CD4-positive, alpha-beta T cell treated with Interleukin-15 for 4 hours (primary cell): ENCODE measurements at regions not wholly inside any gene's neighbourhood (a gene's known extent, or its start where the extent isn't known, plus 50 kb on each side); places are given as distances from the start of the nearest gene placed in this dataset.
"Not testable (repeated sequence)": the region's sequence is repeated elsewhere in the genome, so short reads cannot be mapped to it uniquely, and the experiment has no call there.

Experiments used
- DNase-seq: peaks from one replicate; pipeline ENCODE4 v3.0.0-alpha.2; 2020; ENCODE audit warnings: low spot score

DNA sequence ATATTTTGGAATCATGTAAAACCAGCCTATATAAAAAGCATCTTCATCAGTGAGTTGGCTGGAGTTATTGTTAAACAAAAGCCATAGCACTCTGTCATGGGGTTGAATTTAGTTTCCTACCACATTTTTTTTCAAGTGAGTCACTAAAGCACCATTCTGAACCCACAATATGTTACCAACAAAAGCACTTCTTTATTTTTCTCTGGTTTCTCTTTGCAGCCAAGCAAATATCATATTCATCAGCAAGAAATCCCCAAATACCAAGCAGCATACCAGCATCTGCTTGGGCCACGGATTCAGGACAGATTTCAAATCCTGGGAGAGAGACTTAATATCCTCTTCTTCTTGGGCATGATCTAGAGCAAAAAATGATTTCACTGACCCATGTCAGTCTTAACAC is 441.4 kb downstream of the BCKDHB start:
- no peak for DNase-seq

DNA sequence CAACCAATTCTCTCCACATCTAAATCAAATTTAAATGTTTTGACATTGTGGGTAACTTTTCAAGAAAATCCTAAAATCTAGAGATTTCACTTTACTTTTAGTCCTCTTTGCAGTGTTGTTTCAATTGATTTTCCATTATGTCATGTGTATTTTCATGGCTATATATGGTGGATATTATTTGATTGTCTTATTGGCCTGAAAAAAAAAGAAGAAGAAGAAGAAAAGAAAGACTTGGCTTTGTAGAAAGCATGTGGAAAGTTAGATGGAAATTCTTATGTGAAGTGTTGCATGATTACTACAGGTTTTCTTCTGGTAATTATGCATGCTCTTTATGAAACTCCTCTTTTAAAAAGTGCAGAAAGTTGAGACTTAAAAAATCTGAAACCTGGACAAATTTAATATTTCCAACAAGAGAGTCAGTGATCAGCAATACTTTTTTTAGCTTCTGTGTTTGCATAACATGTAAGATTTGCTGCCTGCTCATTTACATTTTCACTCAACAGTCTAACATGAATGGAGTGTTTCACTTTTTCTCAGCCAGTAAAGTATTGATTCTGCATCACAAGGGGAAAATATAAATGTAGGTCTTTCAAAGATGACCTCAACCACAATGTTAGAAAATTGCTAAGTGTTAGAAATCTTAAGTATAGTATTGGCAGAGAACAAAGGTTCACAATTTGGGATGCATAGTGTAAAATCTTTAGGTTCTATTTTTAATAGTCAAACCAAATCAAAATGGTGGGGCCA is 438.7 kb downstream of the BCKDHB start:
- no peak for DNase-seq

DNA sequence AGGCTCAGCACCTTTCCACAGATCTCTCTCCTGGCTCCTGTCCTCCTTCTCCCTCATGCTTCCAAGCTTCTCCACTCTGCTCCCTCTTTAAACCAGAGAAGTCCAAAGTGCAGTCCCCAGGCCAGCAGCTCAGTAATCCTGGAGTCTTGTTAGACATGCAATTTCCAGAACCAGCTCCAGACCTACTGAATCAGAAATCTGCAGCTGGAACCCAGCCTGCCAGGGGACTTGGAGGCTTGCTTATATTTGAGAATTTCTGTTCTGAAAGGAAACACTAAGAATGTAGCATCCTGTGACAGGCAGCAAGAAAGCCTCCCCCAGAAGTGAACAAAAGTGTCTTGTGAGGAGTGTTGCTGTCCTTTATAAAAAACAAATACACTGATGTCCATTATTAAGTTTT is 438.1 kb downstream of the BCKDHB start:
- DNase-seq, result no peak

DNA sequence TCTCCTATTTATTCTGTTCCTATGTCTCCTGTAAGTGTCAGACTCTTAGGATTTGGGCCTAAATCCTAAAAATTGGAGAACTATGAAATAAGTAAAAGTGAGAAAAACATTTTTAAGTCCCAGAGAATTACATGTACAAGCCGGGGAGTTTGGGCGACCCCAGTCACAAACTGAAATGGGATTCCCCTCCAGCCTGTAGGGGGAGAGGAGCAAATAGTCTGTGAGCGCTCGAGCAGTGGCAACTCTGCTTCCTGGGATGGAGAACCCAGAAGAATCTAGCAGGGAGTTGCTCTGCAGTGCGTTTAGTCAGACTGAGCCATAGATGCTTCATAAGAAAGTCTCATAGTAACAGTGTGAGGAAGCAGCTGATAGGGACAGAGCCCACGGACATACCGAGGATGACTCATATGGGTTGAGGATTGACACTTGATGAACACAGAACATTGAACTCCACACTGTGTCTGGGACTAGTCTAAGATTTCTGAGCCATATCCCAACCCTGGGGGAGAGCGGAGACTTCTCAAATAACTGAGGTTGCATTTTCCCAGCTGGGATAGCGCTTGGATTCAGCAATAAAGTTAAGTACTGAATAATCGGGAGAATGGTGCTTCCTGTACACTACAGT is 437.2 kb downstream of the BCKDHB start:
- DNase-seq, result no peak

DNA sequence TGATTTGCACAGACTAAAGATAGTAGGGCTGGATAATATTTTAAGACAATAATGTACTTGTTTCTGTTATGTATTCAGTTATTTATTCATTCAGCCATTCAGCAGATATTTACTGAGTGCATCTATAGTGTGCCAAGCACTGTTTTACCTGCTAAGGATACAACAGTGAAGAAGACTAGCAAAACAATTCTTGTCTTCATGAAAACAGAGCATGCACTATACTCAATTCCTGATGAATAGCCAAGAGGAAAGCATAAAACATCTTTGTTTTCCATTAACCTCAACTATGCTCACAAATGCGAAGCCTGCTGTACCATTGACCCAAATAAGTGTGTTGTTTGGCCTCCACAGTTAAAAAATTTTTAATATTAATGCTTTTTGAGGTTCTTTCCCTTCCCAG is 436.7 kb downstream of the BCKDHB start:
- no peak for DNase-seq

DNA sequence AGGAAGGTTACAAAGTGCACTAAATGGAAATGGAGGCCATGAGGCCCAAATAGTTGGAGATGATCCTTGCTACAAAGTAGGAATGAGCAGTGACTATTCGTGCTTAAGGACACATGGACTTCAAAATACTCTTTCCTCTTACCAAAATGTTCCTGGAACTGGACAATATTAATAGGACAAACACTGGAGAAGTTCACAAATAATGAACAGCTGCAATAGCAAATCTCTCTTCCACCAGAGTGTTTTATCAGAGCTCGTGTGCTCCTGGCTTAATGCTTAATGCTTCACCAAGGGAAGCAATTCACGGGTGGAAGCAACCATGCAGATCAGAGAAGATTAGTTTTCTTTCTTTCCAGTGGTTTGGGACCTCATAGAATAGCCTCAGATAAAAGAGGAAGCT is 435.4 kb downstream of the BCKDHB start:
- DNase-seq, result no peak

DNA sequence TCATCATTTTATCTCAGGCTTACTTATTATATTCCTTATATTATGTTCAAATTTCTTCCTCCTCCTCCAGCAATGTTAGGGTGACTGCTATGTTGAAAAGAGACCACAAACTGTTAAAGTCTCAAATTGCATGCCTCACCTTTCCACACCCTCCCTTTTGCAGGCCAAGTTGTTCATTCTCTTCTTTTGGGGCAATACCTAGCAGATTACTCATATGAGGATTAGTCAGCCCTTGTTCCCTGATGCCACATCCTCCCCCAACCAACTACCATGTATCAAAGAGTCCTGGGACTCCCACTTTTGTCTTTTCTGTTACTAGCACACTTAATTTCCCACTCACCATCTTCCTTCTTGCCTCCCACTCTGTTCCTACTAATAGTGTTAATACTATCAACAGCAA is 434.7 kb downstream of the BCKDHB start:
- no peak for DNase-seq

DNA sequence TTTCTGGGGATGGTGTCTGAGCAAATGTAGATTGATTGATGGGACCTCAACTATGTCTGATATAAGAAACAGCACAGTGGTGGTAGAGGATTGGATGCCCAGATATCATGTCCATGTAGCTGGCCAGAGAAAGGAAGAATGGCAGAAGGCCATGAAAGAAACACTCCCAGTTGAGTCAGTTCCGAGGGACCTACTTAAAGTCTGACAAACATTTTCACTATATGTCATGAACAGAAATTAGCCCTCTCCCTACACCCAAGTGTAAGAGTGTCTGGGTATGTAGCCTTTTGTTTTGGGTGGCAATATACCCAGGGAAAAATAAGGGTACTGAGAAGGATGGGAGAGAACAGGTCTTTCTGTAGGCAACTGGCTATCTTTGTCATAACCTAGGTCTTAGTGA is 434.2 kb downstream of the BCKDHB start:
- DNase-seq, result no peak

DNA sequence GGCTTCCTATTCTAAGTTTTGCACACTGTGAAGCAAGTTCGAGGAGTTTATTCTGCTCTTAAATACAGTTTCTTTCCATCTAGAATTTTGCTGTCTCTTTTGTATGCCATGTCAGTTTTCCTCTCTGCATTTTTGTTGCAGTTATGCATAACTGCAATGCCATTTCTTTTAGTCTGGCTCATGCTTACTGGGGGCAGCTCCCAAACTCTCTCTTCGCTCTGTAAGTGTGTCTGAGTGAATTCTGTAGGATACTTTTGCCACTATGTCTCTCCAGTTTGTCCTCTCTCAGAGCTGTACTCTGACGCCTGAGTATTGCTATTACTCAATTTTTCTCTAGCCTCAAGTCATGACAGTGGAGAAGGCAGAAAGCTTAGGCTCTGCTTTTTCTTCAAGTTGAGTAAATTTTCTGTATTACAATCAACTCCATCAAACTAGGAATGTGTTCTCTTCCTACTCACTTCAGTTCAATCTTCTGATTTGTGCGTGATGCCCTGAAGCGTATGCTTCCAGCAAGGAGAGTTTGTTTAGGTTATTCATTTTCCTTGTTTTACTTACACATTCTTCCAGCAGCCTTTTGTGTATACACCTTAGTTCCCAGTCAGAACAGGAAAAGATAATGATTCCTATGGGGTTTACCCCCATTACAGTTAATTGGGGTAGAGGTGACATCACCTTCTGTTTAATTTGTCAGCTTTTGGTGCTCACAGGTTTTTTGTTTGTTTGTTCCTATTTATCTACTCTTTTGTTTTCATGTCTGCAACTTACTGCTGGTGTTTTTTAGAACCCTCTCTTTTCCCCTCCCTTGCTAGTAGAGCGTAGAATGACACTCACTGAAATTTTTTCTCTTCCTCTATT is 430.9 kb downstream of the BCKDHB start:
- no peak for DNase-seq

DNA sequence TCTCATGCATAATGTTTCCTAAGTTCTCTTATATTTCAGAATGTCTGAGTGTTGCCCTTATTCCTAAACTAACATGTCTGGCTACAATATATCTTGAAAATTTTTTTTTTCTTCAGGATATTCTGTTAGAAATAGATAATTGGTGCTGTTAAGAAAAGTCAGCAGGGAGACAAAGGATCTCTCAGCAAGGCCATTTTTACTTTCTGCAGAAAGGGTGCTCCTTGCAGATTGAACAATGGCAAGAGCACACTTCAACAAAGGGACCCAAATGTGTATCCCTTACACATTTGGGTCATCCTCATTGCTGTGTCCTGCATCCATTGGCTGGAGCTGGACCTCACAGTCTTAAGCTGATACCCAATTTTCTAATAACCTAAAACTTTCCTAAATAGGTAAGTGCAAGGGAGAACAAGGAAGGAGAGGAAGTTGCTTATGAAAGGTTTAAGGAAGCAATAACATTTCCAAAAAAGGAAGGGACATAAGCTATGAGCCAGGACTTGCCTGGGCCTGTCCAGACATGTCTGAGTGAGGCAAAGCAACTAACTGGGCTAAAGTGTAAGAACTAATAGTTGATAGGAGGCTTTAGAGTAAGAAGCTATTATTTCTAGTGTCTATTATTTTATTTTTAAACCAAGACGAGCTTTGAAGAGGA is 429.6 kb downstream of the BCKDHB start:
- no peak for DNase-seq

DNA sequence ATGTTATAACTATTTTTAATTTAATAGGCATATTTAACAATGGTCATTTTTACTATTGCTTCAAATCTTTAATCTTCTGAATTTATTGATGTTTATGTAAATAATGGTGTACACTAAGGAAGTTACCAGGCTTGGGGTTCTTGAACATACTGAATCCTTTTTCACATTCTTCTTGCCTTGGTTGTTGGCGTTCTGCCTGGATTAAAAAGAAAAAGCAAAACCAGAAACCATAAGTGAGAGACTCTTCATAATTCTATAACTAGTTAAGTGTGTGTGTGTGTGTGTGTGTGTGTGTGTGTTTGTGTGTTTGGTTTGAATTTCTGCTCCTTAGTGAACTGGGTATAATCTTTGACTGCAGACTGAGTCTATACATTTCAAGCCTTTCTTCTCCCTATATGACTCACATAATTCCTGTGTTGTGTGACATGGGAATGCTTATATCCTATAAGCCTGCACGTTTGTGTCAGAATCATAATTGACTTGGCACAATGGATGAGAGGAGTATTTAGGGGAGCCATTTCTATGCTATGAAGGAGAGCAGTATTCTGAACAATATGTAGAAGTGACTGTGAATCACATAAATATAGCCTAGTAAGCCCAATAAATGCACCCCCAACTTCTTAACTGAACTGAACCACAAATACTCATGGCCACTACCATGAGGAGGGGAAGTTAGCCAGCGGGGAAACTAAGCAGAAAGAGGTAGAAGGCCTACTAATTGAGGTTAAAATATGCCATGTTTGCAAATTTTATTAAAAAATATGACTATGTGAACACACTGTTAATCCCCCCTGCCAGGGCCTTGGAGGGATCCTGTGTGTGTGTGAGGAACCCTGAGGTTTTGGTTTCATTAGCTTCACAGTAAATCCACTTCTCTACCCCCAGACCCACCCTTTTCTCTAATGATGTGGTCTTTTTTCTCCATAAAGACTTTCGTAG is 425.5 kb downstream of the BCKDHB start:
- no peak for DNase-seq

DNA sequence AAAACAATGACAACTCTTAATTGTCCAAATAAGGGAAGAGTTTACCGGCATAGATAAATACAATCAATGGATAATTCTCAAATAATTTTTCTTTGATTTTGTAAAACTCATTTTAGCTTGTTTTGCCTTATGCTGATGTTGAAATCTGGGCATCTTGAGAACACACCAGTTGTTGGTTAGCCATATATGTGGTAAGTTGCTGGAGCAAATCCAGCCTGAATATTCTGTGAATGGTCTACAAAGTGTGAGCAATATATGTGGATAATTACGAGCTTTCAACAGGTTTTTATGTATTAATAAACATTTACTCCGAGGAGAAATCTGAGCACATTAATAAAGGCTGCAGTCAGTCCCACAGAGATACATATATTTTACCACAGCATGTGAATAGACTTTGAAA is 423.6 kb downstream of the BCKDHB start:
- no peak for DNase-seq

DNA sequence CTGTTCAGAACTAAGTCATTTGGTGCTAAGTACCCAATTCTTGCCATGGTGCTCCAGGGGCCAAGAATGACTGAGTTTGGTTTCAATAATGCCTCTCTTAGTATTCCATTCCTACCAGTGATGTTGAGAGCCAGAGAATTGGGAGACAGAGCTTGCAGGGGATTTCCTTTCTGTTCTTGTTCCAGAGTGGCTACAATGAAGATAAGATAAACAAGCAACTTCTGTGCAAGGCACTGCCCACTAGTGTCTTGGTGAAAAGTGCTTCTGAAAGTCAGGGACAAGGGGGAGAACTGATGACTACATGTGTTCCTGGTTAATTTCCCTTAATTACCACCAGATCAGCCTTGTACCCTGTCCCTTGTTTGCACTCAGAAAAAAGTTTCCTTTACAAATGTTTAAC is 421.6 kb downstream of the BCKDHB start:
- DNase-seq, result no peak

DNA sequence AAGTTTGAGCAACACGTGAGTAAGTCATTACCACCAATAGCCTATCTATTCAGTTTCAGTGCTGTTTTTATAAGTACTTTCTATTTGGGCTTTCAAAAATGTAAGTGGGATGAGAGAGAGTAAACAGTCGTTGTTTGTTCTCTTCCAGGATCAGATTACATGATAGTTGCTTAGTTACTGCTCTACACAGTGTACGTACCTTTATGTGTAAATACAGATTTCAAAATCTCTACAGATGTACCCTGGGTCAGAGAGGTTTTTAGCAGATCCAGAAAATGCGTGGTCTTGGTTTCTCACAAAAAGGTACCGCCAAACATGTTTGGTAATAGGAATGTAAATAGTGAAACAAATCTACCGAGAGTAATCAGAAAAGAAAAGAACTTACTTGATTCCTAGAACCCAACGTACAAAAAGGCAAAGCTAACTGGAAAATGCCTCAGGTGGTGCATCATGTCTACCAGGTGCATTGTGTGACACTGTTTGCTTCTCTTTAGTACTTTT is 421.1 kb downstream of the BCKDHB start:
- no peak for DNase-seq

DNA sequence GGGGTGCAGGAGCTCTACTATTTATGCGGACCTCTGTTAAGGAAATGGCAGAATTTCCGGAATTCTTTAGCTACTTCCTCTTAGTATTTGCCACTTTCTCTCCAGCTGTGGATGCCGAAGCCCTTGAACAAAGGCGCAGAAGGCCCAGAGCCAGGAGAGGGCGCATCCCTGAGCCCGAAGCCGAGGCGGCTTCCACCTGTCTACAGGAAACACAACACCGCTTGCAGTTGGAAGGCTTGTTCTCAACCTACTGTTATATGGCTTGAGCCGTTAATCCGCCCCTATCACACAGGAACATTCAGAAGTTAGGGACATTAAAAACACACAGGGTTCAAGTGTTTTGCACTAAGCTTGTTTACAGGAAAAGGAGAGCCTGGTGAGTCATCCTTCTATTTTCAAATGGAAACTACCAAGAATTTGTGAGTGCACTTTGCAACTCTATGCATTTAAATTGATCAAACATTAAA is 417.1 kb downstream of the BCKDHB start:
- no peak for DNase-seq

DNA sequence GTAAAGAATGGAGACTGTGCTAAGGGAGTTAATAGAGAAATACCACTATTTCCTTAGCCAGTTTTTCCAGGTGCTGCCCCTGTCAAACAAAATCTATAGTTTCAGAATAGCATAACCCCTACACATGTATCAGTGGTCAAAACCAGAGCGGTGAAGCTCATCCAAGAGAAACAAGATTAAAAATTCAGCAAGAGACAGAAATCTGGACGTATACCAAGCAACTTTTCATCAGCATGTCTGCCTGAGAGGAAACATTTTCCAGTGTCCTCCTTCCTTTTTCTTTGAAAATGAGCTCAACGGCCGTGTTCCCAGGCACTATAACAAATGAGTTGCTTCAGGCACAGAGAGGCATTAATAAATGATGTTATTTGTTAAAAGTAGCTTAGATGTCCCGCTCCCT is 416.5 kb downstream of the BCKDHB start:
- DNase-seq, result no peak

DNA sequence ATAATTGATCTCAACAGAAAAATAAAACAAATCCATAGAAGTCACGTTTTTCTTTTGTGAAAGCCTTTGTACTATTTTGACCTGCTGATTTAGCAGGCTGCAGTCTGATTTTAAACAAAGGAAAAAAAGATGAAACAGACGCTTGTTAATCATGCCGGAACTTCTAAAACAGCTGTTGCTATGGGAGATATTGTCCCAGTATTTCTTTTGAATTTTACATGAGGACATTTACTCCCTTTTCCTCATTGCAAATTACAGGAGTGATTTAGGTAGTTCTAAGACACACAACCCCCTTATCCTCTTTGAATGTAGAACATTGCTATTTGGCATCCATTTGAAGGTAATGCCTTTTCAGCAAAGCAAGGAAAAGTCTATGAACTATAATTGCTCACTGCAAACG is 416.1 kb downstream of the BCKDHB start:
- no peak for DNase-seq

DNA sequence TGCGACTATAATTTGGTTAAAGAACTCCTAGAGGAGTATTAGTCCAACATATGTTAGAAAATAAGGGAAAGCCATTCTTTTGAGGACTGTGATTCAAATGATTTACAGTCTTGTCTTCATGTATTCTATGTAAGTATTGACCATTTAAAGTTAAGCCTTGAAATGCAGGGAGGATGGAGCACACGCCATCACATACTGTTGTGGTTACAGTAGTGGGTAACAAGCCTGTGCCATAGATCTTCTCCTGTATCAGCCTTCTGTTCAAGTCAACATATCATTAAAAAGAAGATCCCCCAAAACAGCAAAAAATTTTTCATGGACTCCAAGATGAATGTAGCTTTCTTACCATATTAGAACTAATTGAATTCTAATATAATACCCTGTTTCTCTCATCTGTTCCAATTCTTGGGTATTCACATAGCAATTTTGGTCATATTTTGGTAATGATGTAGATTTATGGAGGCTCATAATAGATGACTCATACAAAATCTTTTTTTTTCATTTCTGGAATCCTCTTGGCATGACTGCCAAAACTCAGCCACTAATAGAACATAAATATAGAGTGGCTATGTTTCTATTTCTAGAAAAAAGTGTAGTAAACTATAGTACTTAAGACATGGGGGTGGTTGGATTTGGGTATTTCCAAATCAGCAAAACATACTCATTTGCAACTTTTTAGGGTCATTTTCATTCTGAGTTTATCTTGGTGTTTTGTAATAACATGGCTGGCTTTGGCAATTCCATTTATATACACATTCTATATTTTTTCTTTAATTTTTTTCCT is 413.5 kb downstream of the BCKDHB start:
- DNase-seq, result no peak

DNA sequence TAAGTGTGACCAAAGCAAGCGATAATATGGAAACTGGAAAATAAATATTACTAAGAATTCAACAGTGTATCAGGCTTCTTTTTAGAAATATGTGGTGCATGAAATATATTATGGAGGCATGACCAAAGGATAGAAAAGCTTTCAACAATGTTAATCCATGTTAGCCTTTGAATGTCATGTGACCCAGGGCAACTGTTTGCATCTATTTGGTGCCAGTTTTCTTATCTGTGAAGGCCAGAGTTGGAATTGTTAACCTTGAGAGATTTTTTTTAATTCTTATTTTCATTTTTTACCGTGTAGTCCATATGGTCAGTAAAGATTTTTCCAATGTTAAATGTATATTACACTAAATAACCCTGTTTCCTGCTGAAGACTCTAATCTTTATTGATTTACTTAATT is 411.1 kb downstream of the BCKDHB start:
- no peak for DNase-seq

DNA sequence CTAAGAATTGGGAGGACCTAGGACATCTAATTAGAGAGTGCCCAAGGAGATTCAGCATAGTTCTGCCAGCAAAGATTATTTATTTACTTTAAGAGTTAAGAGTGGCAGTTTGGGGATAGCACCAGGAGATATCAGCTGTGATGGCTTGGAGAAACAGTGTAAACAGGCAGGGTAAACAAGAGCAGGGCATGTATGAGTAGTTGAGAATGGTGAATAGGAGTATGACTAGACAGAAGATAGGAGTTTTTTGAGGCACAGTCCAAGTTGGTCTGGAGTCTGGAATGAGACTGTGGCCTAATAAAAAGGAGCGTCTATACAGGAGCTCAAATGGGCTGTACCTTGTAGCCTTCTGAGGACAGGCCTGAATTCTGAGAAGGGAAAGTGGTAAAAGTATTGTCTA is 404.1 kb downstream of the BCKDHB start:
- not testable (repeated sequence) for DNase-seq
